Fibroblast of lung (primary cell): ENCODE measurements at regions not wholly inside any gene's neighbourhood (a gene's known extent, or its start where the extent isn't known, plus 50 kb on each side); places are given as distances from the start of the nearest gene placed in this dataset.
"Not testable (repeated sequence)": the region's sequence is repeated elsewhere in the genome, so short reads cannot be mapped to it uniquely, and the experiment has no call there.

Experiments used
- CTCF ChIP-seq, 2 donors: IDR thresholded peaks in 1 of 2; conservative IDR thresholded peaks in 1 of 2; 1 replicate in 1 of 2; 2 replicates in 1 of 2; pipeline ENCODE4 v1.5.1; 2011 to 2012; ENCODE audit warnings: low read length in 2 of 2, control low read depth in 1 of 2, inconsistent platforms in 1 of 2, low read depth in 1 of 2, mild to moderate bottlenecking in 1 of 2
- EZH2 ChIP-seq: IDR thresholded peaks from 2 replicates; pipeline ENCODE4 v1.5.1; 2012; ENCODE audit warnings: low read length, control low read depth, mild to moderate bottlenecking; ENCODE audit errors: missing control alignments

- not testable (repeated sequence) for TF ChIP-seq CTCF (conservative IDR thresholded peaks at IDR 0.05 in 1 of 2, IDR thresholded peaks at IDR 0.05 in 1 of 2; ENCODE audit: low read depth in 1 of 2, low read length in 2 of 2); EZH2
These were observed 242.8 kb downstream of the KLF5 start for GRCh38 chr13:73301622-73302021.
